ENCODE measurements at regions not wholly inside any gene's neighbourhood (a gene's known extent, or its start where the extent isn't known, plus 50 kb on each side); places are given as distances from the start of the nearest gene placed in this dataset.

DNA sequence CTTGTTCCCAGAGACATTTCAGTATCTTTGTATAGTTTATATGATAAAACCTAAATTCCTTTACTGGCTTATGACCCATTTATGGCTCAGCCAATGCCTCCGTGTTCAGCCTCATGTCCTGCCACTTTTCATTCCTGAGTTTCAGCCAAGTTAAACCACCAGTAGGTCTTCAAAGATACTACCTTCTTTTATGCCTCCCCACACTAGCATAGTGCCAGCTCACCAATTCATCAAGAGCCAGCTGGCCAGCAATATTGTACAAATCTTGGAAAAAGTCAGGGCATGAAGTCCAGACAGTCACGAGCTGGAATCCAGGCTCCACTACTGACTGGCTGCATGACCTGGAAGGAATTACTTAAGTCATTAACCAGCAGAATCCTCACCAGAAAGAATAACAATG lies 446.0 kb downstream of the GPATCH2 start:
- Histone ChIP-seq H3K36me3 (no peaks in the 10 kb centered on the region), H3K9me3 (no peaks in the 10 kb centered on the region), H3K27ac (no peak overlapping the region), H3K27me3 (no peaks in the 10 kb centered on the region), H3K4me3 (ENCODE audit: low read depth in 1 of 2, low read length in 1 of 2) (no peak overlapping the region), H3K4me1 (ENCODE audit: control insufficient read depth in 1 of 2, insufficient read depth in 1 of 2, low read depth in 1 of 2, low read length in 1 of 2) (no peaks in the 10 kb centered on the region)
- TF ChIP-seq, protein P1, sequence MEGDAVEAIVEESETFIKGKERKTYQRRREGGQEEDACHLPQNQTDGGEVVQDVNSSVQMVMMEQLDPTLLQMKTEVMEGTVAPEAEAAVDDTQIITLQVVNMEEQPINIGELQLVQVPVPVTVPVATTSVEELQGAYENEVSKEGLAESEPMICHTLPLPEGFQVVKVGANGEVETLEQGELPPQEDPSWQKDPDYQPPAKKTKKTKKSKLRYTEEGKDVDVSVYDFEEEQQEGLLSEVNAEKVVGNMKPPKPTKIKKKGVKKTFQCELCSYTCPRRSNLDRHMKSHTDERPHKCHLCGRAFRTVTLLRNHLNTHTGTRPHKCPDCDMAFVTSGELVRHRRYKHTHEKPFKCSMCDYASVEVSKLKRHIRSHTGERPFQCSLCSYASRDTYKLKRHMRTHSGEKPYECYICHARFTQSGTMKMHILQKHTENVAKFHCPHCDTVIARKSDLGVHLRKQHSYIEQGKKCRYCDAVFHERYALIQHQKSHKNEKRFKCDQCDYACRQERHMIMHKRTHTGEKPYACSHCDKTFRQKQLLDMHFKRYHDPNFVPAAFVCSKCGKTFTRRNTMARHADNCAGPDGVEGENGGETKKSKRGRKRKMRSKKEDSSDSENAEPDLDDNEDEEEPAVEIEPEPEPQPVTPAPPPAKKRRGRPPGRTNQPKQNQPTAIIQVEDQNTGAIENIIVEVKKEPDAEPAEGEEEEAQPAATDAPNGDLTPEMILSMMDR (IDR thresholded peaks at IDR 0.05), result no peak

DNA sequence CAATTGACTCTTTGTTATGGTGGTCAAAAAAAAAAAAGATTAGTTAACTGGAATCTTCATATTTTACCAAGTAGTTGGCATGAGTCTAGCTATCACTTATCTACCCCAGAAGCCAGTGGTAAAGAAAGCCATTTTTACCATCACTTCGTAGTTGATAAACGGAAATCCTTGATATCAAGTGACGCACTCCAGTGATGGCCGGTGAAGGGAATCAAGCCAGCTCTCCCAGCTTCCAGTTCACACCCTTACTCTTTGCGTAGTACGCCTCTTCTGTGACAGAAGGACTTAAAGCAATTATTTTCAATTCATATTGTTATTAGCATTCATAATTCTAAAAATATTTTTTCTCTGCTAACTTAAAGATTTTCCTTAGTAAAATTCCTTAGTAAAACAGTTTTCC lies 447.9 kb downstream of the GPATCH2 start:
- TF ChIP-seq, protein P1 (IDR thresholded peaks at IDR 0.05), result no peak
- no peak overlapping the region for H3K4me3 ChIP-seq (ENCODE audit: low read depth in 1 of 2, low read length in 1 of 2)
- no peaks in the 10 kb centered on the region for H3K4me1 ChIP-seq (ENCODE audit: control insufficient read depth in 1 of 2, insufficient read depth in 1 of 2, low read depth in 1 of 2, low read length in 1 of 2)
- H3K9me3 ChIP-seq, result no peaks in the 10 kb centered on the region
- H3K36me3 ChIP-seq, result no peaks in the 10 kb centered on the region
- H3K27ac ChIP-seq, result no peak overlapping the region
- no peaks in the 10 kb centered on the region for H3K27me3 ChIP-seq

DNA sequence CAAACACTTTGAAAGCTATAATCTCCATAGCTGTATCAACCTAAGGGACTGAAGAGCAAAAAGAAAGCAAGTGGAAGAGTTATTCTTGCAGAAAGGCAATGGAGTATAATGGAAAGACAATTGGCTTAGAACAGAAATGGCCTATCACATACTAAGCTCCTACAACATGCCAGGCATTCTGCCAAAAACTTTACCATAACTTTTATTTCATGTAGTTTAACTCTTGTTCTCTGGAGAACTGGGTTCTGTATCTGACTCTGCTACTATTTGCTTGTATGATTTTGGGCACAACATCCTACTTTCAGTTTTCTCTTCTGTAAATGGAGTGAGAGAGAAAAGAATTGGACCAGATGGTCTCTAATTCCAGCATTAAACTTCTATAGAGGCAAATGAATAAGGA lies 449.1 kb downstream of the GPATCH2 start:
- TF ChIP-seq, protein P1 (IDR thresholded peaks at IDR 0.05), result no peak
- Histone ChIP-seq H3K4me1 (ENCODE audit: control insufficient read depth in 1 of 2, insufficient read depth in 1 of 2, low read depth in 1 of 2, low read length in 1 of 2) (no peaks in the 10 kb centered on the region), H3K4me3 (ENCODE audit: low read depth in 1 of 2, low read length in 1 of 2) (no peak overlapping the region), H3K36me3 (no peaks in the 10 kb centered on the region), H3K27me3 (no peaks in the 10 kb centered on the region), H3K27ac (no peak overlapping the region), H3K9me3 (no peaks in the 10 kb centered on the region)

DNA sequence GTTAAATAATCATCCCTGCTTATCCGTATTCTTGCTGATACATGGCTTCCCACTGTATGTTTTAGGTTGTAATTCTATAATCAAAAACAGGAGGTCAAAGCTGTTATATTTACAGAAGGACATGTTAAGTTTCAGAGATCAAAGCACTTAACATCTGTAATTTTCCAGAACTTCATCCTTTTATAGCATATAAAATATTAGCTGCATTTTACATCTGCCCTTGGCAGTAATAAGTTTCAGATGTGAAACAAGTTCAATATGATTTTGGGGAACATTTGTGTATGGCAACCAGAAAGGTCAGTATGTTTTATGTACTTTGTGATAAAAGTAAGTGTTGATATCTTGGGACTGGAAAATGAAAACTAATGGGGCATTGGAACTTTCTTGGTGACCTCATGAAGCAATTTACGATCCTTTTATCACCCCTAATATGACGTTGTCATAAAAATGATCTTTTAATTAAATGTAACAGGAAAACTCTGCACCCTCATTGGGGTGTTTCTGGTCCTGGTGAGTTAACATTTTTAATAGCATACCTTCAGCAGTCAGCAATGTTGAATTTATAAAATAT lies 449.6 kb downstream of the GPATCH2 start:
- H3K27me3 ChIP-seq, result no peaks in the 10 kb centered on the region
- no peaks in the 10 kb centered on the region for H3K36me3 ChIP-seq
- H3K4me3 ChIP-seq (ENCODE audit: low read depth in 1 of 2, low read length in 1 of 2), result no peak overlapping the region
- TF ChIP-seq, protein P1 (IDR thresholded peaks at IDR 0.05), result no peak
- no peaks in the 10 kb centered on the region for H3K4me1 ChIP-seq (ENCODE audit: control insufficient read depth in 1 of 2, insufficient read depth in 1 of 2, low read depth in 1 of 2, low read length in 1 of 2)
- no peak overlapping the region for H3K27ac ChIP-seq
- H3K9me3 ChIP-seq, result no peaks in the 10 kb centered on the region

DNA sequence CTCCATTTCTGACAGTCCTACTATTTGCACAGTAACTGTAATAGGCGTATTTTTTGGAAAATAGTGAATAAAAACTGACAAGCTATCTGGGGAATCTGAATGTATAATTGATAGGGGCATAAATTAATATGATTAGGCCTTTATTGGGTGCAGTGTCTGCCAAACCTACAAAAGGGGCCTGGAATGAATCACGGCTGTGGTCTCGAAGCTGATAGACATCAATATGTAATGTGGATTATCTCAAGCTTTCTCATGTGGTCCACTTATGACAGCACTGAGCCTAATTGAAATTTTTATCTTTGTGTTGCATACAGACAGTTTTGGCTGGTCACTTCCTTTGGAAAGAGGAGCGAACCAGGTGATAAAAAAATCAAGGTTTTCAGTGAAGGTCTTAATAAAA lies 450.4 kb downstream of the GPATCH2 start:
- Histone ChIP-seq H3K9me3 (no peaks in the 10 kb centered on the region), H3K4me1 (ENCODE audit: control insufficient read depth in 1 of 2, insufficient read depth in 1 of 2, low read depth in 1 of 2, low read length in 1 of 2) (no peaks in the 10 kb centered on the region), H3K4me3 (ENCODE audit: low read depth in 1 of 2, low read length in 1 of 2) (no peak overlapping the region), H3K27me3 (no peaks in the 10 kb centered on the region), H3K27ac (no peak overlapping the region), H3K36me3 (no peaks in the 10 kb centered on the region)
- TF ChIP-seq, protein P1 (IDR thresholded peaks at IDR 0.05), result no peak

DNA sequence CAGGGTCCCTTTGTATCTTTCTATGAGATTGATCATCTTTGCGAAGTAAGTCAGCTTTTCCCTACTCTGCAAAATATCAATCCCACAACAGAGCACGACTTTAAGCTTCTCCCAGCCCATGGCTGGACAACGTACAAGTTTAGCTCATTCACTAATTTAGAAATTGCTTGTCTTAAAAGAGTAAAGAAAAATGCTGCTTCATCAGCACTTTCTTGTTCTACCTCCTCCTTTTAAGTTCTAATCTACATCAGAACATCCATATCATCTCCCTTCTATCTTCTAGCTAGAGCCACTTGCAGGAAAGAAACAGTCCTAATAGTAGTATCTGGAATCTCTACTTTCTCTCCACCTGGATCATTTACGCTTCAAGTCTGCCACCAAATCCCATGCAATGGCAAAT lies 441.2 kb upstream of the ESRRG start:
- H3K9me3 ChIP-seq, result no peaks in the 10 kb centered on the region
- TF ChIP-seq, protein P1 (IDR thresholded peaks at IDR 0.05), result no peak
- no peaks in the 10 kb centered on the region for H3K27me3 ChIP-seq
- no peaks in the 10 kb centered on the region for H3K4me1 ChIP-seq (ENCODE audit: control insufficient read depth in 1 of 2, insufficient read depth in 1 of 2, low read depth in 1 of 2, low read length in 1 of 2)
- H3K36me3 ChIP-seq, result no peaks in the 10 kb centered on the region
- H3K27ac ChIP-seq, result no peak overlapping the region
- no peak overlapping the region for H3K4me3 ChIP-seq (ENCODE audit: low read depth in 1 of 2, low read length in 1 of 2)
